IPS-NIHi7 (cell line): ENCODE measurements at regions not wholly inside any gene's neighbourhood (a gene's known extent, or its start where the extent isn't known, plus 50 kb on each side); places are given as distances from the start of the nearest gene placed in this dataset.

Source experiments
- DNase-seq: peaks from one replicate; pipeline ENCODE4 v3.0.0; 2012; ENCODE audit warnings: mixed read lengths; ENCODE audit errors: extremely low spot score

DNA sequence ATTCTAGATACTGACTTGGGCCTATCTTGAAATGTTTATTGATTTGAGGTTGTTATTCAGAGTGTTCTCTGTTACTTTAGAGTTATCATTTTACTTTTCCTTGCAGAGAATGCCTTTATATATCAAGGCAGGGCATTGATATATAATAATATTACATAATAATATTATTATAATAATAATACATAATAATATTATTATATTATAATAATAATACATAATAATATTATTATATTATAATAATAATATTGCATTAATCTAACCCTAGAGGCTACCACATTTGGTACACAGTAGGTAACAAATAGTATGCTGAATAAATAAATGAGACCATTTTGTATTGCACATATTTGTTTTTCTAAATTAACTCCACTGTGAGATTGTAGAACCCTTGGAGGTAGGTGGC is 216.3 kb downstream of the EFHB start:
- DNase-seq, result no peak

DNA sequence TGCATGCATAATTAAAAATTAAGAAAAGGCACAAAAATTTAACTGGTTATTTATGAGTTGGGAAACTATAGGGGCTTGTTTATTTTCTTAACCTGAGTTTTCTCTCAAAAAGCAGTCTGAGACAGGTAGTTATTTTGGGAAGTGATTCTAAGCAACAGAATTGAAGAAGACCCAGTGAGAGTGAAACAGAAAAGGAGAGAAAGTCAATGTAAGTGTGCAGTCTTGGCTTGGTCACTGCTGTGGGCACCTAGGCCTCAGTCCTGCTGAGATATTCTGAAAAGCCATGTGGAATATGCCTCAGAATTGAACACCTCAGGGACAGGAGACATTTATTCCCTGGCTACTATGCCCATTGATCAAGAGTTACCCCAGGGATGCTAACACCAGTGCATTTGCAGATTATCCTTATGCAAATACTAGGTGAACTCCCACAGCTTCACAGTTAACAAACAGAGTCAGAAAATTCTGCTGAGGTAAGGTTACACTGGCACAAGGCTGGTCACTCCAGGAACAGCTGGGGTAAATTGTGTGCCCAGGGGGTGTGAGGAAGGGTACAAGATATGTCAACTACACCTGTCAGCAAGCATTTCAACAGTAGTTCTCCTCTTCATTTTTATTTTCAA is 222.7 kb downstream of the EFHB start:
- DNase-seq, result peak; percentile 10

DNA sequence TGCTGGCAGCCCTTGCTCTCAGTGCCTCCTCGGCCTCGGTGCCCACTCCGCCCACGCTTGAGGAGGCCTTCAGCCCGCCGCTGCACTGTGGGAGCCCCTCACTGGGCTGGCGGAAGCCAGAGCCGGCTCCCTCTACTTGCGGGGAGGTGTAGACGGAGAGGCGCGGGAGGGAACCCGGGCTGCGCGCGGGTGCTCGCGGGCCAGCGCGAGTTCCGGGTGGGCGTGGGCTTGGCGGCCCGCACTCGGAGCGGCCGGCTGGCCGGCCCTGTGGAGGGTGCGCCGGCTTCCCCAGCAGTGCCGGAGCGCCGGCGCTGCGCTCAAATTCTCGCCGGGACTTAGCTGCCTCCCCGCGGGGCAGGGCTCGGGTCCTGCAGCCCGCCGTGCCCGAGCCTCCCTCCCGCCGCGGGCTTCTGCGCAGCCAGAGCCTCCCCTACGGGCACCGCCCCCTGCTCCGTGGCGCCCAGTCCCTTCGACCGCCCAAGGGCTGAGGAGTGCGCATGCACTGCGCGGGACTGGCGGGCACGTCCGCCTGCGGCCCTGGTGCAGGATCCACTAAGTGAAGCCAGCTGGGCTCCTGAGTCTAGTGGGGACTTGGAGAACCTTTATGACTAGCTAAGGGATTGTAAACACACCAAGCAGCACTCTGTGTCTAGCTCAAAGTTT is 231.5 kb downstream of the EFHB start:
- DNase-seq, result peak; percentile 21

DNA sequence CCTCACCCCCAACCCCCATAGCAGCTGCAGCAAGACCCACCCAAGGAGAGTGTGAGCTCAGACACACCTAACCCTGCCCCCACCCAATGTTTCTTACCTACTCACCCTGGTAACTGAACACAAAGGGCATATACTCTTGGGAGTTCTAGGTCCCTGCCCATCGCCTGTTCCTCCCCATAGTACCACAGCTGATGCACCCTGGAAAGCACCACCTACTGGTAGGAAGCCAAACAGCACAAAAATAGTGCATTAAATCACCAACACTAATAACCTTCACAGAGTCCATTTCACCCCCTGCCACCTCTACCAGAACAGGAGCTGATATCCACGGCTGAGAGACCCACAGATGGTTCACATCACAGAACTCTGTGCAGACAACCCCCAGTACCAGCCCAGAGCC is 245.2 kb downstream of the EFHB start:
- peak; percentile 27 for DNase-seq

DNA sequence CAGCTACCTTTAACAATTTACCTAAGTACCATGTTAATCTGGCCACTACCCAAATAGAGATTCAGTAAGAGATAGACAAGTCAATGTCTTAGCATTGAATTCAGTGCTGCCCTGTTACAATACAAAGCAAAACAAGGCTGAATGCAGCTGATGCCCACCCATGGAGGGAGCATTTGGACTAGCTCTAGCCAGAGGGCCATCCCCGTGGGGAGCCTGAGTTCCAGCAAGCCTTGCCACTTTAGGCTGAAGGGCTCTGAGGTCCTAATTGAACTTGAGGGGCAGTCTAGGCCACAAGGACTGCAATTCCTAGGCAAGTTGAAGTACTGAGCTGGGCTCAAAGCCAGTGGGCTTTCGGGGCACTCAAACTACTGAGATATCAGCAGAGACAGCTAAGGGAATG is 265.9 kb downstream of the EFHB start:
- no peak for DNase-seq

DNA sequence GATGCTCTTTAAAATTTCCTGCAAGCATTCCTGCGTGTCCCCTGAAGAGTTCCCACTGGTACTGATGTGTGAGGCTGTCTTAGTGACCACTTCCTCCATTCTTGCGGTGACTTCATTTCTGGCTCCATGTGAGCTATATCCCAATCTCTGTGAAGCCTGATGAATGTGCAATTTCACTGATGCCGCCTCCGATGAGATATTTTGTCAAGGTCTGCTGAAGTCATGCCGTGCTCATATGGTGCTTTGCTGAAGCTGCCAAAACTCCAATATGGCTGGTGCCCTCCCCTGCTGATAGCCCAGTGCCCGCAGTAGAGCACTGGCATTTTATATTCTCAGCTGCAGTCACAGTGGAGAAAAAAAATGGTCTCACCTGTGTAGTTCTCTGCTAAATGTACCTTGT is 271.5 kb downstream of the EFHB start:
- no peak for DNase-seq

DNA sequence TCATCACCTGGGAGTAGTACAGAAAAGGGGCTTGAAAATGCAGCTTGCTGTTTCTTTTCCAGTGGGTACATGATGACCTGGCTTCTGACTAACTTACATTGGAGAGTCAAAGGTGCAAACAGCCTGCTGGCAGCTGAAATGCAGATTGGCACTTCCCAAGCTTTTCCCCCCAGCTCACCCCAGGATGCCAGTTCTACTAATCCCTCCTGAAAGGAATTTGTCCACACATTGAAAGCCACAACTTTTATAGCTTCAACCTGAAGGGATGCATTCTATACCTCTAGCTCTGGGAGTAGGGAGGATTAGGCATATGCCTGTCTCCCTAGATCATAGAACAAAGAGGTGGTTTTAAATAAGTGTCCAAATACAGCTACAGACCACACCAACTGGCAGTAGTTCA is 281.7 kb downstream of the EFHB start:
- no peak for DNase-seq

DNA sequence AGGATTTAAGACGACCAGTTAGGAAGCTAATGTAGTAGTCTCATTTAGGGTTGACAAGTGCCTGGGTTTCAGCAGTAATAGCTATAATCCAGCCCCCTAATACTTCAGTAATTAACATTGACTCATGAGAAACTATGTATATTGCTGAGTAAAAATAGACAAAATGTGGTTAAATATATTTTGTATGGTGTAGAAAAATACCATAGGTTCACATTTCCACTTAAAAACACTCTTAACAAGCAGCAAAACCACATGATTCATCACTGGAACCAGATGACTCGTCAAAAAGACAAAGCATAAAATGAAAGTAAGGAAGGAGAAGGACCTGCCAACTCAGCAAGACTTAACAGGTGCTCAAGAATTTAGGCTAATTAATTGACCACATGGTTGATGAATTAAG is 288.9 kb downstream of the EFHB start:
- no peak for DNase-seq

DNA sequence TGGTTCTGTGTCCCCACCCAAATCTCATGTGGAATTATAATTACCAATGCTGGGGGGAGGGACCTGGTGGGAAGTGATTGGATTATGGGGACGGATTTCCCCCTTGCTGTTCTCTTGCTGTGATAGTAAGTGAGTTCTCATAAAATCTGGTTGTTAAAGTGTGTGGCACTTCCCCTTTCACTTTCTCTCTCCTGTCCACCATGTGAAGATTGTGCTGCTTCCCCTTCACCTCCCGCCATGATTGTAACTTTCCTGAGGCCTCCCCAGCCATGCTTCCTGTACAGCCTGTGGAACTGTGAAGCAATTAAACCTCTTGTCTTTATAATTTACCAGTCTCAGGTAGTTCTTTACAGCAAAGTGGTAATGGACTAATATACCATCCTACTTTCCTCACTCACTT is 289.6 kb downstream of the EFHB start:
- DNase-seq, result no peak

DNA sequence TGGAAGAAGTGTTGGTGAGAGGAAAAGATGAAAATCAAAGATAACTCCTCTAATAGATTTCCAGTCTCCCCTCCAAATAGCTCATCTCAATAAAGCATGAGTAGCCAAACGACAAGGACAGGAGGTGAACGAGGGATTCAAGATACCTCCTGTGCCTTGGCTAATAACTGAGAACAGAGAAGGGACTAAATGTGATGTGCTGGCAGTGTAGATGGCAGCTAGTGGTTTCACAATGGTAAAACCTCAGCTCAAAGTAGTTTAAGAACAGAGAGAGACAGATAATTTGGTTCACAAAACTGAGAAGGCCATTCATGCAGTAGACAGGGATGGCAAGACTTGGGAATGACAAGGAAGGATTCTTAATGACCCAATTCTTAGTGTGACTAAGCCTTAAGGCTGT is 292.6 kb downstream of the EFHB start:
- no peak for DNase-seq

DNA sequence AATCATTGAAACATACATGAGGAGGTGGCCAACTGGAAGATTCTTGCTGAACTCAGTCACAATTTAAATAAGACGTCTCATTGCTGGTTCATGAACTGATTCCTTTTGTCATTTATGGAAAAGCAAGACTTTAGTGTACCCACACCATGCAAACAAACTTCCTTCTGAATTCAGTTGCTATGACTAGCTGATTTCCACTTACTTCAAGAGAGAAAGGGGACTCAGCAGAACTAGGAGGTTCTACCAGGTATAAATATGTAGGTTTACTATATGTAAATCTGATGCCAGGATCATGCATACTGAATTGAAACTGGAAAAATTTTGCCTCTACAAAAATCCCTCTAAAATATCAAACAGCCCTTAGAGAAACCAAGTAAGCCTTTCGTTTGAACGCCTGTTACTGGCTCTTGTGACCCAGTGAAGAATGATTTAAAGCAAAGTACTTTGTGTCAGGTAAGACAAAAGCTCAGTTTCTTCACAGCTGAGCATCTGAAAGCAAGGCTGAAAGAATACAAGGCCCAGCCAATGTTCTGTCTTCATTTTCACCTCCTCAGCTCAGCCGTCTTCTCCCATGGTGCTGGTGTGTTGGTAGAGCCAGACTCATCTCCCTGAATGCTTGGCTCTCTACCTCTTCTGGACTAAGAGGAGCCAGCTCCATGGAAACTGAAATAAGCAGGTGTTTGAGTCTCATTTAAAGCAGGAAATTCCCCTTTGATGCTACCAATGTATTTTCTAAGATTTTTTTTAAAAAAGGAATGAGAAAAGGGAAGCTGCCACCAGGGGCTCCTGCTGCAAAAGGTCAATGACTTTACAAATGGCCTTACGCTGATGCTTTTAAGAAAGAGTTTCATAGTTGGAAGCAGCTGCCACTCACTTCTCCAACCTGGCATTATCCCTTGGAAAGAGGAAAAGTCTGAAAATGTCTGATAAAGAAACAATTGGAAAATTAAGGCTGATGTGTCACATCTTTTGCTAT is 301.6 kb downstream of the EFHB start:
- no peak for DNase-seq

DNA sequence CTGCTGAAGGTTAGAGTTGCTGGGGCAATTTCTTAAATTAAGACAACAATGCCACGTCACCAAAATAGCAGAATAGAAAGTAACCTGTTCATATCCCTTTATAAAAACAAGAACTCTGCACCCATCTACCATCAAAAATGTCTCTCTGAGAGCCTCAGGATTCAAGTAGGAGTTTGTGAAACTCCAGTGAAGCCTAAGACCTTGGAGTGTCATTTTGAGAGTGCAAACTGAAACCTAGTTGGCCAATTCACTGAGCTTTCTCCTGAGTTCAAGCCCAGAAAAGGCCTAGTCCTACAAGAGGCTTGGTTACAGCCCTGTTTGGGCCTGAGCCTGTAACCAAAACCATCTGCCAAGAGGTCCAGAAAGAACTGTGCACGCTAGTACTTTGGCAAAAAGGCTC is 335.1 kb downstream of the EFHB start:
- no peak for DNase-seq

DNA sequence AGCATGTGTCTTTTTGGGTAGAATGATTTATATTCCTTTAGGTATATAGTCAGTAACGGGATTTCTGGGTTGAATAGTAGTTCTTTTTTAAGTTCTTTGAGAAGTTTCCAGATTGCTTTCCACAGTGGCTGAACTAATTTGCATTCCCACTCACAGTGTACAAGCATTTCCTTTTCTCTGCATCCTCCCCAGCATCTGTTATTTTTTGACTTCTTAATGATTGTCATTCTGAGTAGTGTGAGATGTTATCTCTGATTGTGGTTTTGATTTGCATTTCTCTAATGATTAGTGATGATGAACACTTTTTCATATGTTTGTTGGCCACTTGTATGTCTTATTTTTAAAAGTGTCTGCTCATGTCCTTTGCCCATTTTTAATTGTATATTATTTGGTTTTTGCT is 337.6 kb downstream of the EFHB start:
- DNase-seq, result no peak

DNA sequence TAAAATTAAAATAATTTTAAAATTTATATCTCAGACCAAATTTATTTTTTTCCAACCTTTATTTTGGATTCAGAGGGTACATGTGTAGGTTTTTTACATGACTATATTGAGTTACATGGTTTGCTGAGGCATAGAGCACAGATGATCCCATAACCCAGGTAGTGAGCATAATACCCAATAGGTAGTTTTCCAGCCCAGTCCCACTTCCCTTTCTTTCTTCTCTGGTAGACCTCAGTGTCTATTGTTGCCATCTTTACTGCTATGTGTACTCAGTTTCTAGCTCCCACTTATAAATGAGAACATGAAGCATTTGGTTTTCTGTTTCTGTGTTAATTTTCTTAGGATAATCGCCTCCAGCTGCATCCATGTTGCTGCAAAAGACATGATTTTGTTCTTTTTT is 338.1 kb downstream of the EFHB start:
- DNase-seq, result no peak
